ENCODE measurements at regions not wholly inside any gene's neighbourhood (a gene's known extent, or its start where the extent isn't known, plus 50 kb on each side); places are given as distances from the start of the nearest gene placed in this dataset.
A peak's percentile ranks its signal among the peaks of the same experiment; 100 is the strongest.

GRCh38 chr9:13430368-13431221, 151.1 kb upstream of the MPDZ start:
- DNase-seq, result no peak

- no peak for DNase-seq
Observed at GRCh38 chr9:13429301-13430190, 150.1 kb upstream of the MPDZ start.

- DNase-seq, result no peak
Observed at GRCh38 chr9:13428766-13429165, 149.3 kb upstream of the MPDZ start.

- DNase-seq, result peak; percentile 26
Observed at GRCh38 chr9:13427587-13427986, 148.1 kb upstream of the MPDZ start.

- DNase-seq, result no peak
Observed at GRCh38 chr9:13426606-13427005, 147.1 kb upstream of the MPDZ start.

GRCh38 chr9:13424872-13425271, 145.4 kb upstream of the MPDZ start:
- no peak for DNase-seq

- DNase-seq, result no peak
Observed at GRCh38 chr9:13424204-13424603, 144.7 kb upstream of the MPDZ start.

- no peak for DNase-seq
Observed at GRCh38 chr9:13414349-13414748, 134.9 kb upstream of the MPDZ start.

GRCh38 chr9:13412331-13412730, 132.8 kb upstream of the MPDZ start:
- DNase-seq, result no peak

GRCh38 chr9:13411791-13412190, 132.3 kb upstream of the MPDZ start:
- no peak for DNase-seq

GRCh38 chr9:13410566-13411031, 131.1 kb upstream of the MPDZ start:
- peak; percentile 25 for DNase-seq

- DNase-seq, result no peak
Observed at GRCh38 chr9:13397661-13398060, 118.2 kb upstream of the MPDZ start.

- no peak for DNase-seq
Observed at GRCh38 chr9:13397220-13397619, 117.7 kb upstream of the MPDZ start.

- no peak for DNase-seq
Observed at GRCh38 chr9:13396418-13396817, 116.9 kb upstream of the MPDZ start.

- no peak for DNase-seq
Observed at GRCh38 chr9:13395156-13395555, 115.7 kb upstream of the MPDZ start.

GRCh38 chr9:13388157-13388556, 108.7 kb upstream of the MPDZ start:
- DNase-seq, result no peak

- DNase-seq, result no peak
Observed at GRCh38 chr9:13387734-13388067, 108.2 kb upstream of the MPDZ start.

- no peak for DNase-seq
Observed at GRCh38 chr9:13386935-13387733, 107.6 kb upstream of the MPDZ start.

GRCh38 chr9:13386316-13386715, 106.8 kb upstream of the MPDZ start:
- no peak for DNase-seq

GRCh38 chr9:13383855-13384254, 104.4 kb upstream of the MPDZ start:
- no peak for DNase-seq

- no peak for DNase-seq
Observed at GRCh38 chr9:13383216-13383615, 103.7 kb upstream of the MPDZ start.

GRCh38 chr9:13382595-13382994, 103.1 kb upstream of the MPDZ start:
- DNase-seq, result no peak

- DNase-seq, result no peak
Observed at GRCh38 chr9:13380903-13381302, 101.4 kb upstream of the MPDZ start.

Measured in NCI-H1105 (cell line).